ENCODE measurements at regions not wholly inside any gene's neighbourhood (a gene's known extent, or its start where the extent isn't known, plus 50 kb on each side); places are given as distances from the start of the nearest gene placed in this dataset.

DNA sequence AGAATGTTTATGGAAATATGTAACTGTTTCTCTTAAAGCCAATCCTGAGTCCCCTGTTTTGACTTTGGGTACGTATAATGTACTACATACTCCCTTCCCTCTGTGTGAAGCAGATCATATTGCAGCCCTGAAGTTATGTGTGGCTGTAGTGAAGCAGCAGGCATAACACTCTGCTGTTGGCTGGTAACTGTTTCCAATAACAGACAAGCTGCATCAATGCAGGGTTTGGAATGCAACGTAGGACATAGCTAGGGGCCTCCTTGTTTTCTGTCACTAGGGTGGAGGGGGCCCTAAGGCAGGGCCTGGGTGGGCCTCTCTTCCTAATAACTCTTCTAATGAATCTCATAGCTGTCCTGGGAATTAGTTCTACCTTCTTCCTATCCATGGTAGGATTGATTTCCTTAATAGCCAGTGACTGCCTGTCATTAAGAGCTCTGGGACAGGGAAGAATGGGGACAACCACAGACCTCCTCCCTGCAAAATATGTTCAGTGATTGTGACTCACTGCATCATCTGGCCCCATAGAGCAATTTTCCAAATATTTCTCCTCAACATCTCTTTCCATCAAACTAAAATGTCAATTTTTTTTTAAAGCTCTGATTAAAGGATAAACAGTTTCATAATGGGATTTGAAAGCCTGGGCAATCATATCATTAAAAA, 129.6 kb upstream of the HMHB1 start (continued):
- TF ChIP-seq, protein P1, sequence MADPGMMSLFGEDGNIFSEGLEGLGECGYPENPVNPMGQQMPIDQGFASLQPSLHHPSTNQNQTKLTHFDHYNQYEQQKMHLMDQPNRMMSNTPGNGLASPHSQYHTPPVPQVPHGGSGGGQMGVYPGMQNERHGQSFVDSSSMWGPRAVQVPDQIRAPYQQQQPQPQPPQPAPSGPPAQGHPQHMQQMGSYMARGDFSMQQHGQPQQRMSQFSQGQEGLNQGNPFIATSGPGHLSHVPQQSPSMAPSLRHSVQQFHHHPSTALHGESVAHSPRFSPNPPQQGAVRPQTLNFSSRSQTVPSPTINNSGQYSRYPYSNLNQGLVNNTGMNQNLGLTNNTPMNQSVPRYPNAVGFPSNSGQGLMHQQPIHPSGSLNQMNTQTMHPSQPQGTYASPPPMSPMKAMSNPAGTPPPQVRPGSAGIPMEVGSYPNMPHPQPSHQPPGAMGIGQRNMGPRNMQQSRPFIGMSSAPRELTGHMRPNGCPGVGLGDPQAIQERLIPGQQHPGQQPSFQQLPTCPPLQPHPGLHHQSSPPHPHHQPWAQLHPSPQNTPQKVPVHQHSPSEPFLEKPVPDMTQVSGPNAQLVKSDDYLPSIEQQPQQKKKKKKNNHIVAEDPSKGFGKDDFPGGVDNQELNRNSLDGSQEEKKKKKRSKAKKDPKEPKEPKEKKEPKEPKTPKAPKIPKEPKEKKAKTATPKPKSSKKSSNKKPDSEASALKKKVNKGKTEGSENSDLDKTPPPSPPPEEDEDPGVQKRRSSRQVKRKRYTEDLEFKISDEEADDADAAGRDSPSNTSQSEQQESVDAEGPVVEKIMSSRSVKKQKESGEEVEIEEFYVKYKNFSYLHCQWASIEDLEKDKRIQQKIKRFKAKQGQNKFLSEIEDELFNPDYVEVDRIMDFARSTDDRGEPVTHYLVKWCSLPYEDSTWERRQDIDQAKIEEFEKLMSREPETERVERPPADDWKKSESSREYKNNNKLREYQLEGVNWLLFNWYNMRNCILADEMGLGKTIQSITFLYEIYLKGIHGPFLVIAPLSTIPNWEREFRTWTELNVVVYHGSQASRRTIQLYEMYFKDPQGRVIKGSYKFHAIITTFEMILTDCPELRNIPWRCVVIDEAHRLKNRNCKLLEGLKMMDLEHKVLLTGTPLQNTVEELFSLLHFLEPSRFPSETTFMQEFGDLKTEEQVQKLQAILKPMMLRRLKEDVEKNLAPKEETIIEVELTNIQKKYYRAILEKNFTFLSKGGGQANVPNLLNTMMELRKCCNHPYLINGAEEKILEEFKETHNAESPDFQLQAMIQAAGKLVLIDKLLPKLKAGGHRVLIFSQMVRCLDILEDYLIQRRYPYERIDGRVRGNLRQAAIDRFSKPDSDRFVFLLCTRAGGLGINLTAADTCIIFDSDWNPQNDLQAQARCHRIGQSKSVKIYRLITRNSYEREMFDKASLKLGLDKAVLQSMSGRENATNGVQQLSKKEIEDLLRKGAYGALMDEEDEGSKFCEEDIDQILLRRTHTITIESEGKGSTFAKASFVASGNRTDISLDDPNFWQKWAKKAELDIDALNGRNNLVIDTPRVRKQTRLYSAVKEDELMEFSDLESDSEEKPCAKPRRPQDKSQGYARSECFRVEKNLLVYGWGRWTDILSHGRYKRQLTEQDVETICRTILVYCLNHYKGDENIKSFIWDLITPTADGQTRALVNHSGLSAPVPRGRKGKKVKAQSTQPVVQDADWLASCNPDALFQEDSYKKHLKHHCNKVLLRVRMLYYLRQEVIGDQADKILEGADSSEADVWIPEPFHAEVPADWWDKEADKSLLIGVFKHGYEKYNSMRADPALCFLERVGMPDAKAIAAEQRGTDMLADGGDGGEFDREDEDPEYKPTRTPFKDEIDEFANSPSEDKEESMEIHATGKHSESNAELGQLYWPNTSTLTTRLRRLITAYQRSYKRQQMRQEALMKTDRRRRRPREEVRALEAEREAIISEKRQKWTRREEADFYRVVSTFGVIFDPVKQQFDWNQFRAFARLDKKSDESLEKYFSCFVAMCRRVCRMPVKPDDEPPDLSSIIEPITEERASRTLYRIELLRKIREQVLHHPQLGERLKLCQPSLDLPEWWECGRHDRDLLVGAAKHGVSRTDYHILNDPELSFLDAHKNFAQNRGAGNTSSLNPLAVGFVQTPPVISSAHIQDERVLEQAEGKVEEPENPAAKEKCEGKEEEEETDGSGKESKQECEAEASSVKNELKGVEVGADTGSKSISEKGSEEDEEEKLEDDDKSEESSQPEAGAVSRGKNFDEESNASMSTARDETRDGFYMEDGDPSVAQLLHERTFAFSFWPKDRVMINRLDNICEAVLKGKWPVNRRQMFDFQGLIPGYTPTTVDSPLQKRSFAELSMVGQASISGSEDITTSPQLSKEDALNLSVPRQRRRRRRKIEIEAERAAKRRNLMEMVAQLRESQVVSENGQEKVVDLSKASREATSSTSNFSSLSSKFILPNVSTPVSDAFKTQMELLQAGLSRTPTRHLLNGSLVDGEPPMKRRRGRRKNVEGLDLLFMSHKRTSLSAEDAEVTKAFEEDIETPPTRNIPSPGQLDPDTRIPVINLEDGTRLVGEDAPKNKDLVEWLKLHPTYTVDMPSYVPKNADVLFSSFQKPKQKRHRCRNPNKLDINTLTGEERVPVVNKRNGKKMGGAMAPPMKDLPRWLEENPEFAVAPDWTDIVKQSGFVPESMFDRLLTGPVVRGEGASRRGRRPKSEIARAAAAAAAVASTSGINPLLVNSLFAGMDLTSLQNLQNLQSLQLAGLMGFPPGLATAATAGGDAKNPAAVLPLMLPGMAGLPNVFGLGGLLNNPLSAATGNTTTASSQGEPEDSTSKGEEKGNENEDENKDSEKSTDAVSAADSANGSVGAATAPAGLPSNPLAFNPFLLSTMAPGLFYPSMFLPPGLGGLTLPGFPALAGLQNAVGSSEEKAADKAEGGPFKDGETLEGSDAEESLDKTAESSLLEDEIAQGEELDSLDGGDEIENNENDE (IDR thresholded peaks at IDR 0.05; ENCODE audit: insufficient replicate concordance, low read length) = no peak
- no peak for TF ChIP-seq JUN (IDR thresholded peaks at IDR 0.05; ENCODE audit: low read depth, low read length)
- TF ChIP-seq ASH2L (IDR thresholded peaks at IDR 0.05; ENCODE audit: low read length) = no peak
- TF ChIP-seq HDAC6 (IDR thresholded peaks at IDR 0.05; ENCODE audit: low read depth, low read length) = no peak
- no peak for TF ChIP-seq CTBP2 (IDR thresholded peaks at IDR 0.05; ENCODE audit: borderline replicate concordance, insufficient read depth, insufficient read length, low read length)
